Loucy (cell line): ENCODE measurements at regions not wholly inside any gene's neighbourhood (a gene's known extent, or its start where the extent isn't known, plus 50 kb on each side); places are given as distances from the start of the nearest gene placed in this dataset.

Experiments
- H2AFZ ChIP-seq: fragments of 200-600 bp; sonication (generic); 2 replicates; pipeline ENCODE4 v1.6.0; 2016; ENCODE audit warnings: antibody characterized with exemption, mild to moderate bottlenecking, low read length, moderate library complexity
- H3F3A ChIP-seq: fragments of 200-600 bp; 2 replicates; pipeline ENCODE4 v1.6.0; 2016; ENCODE audit warnings: antibody characterized with exemption, low read depth, mild to moderate bottlenecking
- H3K27me3 ChIP-seq: fragments of 200-600 bp; sonication (generic); 2 replicates; pipeline ENCODE4 v1.6.1; 2014; ENCODE audit warnings: low read length, mild to moderate bottlenecking; ENCODE audit not compliant: insufficient read depth, poor library complexity, severe bottlenecking
- H3K36me3 ChIP-seq: fragments of 200-600 bp; sonication (generic); 2 replicates; pipeline ENCODE4 v1.6.1; 2016; ENCODE audit warnings: low read length; ENCODE audit not compliant: insufficient read depth
- H3K4me1 ChIP-seq: fragments of 200-600 bp; sonication (generic); 2 replicates; pipeline ENCODE4 v1.5.1; 2014; ENCODE audit warnings: low read length, mild to moderate bottlenecking; ENCODE audit not compliant: insufficient read depth, poor library complexity, severe bottlenecking
- H3K4me2 ChIP-seq: fragments of 200-600 bp; sonication (generic); 2 replicates; pipeline ENCODE4 v1.6.0; 2014; ENCODE audit warnings: antibody characterized with exemption, low read length, low read depth, mild to moderate bottlenecking; ENCODE audit not compliant: poor library complexity, severe bottlenecking
- H3K4me3 ChIP-seq: fragments of 200-600 bp; sonication (generic); 2 replicates; pipeline ENCODE4 v1.5.1; 2014; ENCODE audit warnings: low read length, mild to moderate bottlenecking, mixed read lengths; ENCODE audit not compliant: poor library complexity, severe bottlenecking
- H3K79me2 ChIP-seq: fragments of 200-600 bp; sonication (generic); 2 replicates; pipeline ENCODE4 v1.6.1; 2014; ENCODE audit warnings: low read length; ENCODE audit not compliant: insufficient read depth
- H3K9ac ChIP-seq: fragments of 200-600 bp; sonication (generic); 2 replicates; pipeline ENCODE4 v1.6.0; 2014; ENCODE audit warnings: mild to moderate bottlenecking, low read depth, low read length, moderate library complexity; ENCODE audit not compliant: poor library complexity, severe bottlenecking
- H3K9me2 ChIP-seq: fragments of 200-600 bp; sonication (generic); replicated peaks from 2 replicates; pipeline ENCODE4 v1.6.1; 2016; ENCODE audit warnings: low read depth, low read length, mixed read lengths
- H3K9me3 ChIP-seq: fragments of 200-600 bp; sonication (generic); 2 replicates; pipeline ENCODE4 v1.6.1; 2014; ENCODE audit warnings: mild to moderate bottlenecking, antibody characterized with exemption, low read length, low read depth; ENCODE audit not compliant: insufficient read depth
- H4K20me1 ChIP-seq: fragments of 200-600 bp; sonication (generic); 2 replicates; pipeline ENCODE4 v1.6.0; 2014; ENCODE audit warnings: antibody characterized with exemption, low read length, mild to moderate bottlenecking; ENCODE audit not compliant: insufficient read depth, poor library complexity, severe bottlenecking
- EZH2phosphoT487 ChIP-seq: fragments of 200-600 bp; IDR thresholded peaks from 2 replicates; pipeline ENCODE4 v1.6.1; 2018; ENCODE audit warnings: antibody characterized with exemption, mild to moderate bottlenecking, moderate library complexity, borderline replicate concordance
- TF ChIP-seq, protein P1 (sequence below): fragments of 200-600 bp; sonication (generic); conservative IDR thresholded peaks from 2 replicates; pipeline ENCODE4 v1.5.1; 2014; ENCODE audit warnings: mild to moderate bottlenecking, antibody characterized with exemption, low read length

DNA sequence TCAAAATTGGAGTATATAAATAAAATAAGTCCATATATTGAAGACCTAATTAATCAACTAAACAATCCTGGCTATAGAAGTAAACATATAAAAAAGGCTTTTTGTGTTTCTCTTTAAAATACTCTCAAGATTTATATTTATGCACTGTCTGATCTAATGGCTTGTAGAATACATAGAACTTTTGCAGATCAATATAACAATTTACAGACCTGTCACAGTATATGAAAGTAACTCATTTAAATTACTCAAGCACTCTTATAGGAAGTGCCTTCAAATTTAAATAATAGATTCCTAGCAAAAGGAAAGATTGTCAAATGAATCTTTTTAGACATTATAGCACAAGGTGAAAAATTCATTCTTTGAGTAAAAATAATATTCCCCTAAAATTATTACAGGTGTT lies 615.8 kb upstream of the RGS18 start:
- no peaks in the 10 kb centered on the region for H3K79me2 ChIP-seq
- no peaks in the 10 kb centered on the region for H3K4me1 ChIP-seq
- H3K27me3 ChIP-seq, result no peaks in the 10 kb centered on the region
- H3K9me3 ChIP-seq, result no peaks in the 10 kb centered on the region
- H3K9me2 ChIP-seq, result no peaks in the 10 kb centered on the region
- no peaks in the 10 kb centered on the region for H3K36me3 ChIP-seq
- no peak overlapping the region for H2AFZ ChIP-seq
- H3K9ac ChIP-seq, result no peak overlapping the region
- no peaks in the 10 kb centered on the region for H3F3A ChIP-seq
- H3K4me3 ChIP-seq, result no peak overlapping the region
- H3K4me2 ChIP-seq, result no peak overlapping the region
- H4K20me1 ChIP-seq, result no peaks in the 10 kb centered on the region
- no peak for TF ChIP-seq EZH2phosphoT487
- TF ChIP-seq, protein P1, sequence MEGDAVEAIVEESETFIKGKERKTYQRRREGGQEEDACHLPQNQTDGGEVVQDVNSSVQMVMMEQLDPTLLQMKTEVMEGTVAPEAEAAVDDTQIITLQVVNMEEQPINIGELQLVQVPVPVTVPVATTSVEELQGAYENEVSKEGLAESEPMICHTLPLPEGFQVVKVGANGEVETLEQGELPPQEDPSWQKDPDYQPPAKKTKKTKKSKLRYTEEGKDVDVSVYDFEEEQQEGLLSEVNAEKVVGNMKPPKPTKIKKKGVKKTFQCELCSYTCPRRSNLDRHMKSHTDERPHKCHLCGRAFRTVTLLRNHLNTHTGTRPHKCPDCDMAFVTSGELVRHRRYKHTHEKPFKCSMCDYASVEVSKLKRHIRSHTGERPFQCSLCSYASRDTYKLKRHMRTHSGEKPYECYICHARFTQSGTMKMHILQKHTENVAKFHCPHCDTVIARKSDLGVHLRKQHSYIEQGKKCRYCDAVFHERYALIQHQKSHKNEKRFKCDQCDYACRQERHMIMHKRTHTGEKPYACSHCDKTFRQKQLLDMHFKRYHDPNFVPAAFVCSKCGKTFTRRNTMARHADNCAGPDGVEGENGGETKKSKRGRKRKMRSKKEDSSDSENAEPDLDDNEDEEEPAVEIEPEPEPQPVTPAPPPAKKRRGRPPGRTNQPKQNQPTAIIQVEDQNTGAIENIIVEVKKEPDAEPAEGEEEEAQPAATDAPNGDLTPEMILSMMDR, result no peak

DNA sequence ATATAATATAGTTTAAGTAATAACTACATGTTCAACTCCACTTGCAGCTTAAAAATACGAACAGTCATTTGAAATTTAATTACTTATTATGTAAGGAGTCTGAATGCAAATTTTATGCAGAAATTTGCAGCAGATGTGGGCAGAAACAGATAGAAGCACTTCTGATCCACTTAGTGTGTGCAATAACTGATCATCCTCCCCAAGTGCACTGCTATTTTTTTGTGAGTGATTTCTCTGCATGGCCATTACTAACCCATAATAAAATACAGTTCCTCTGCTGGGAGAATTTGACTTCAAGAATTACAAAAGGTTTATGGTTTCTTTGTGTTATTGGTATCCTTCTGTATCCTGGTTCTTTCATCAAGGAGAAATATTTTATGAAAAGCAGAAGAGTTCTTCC lies 611.5 kb upstream of the RGS18 start:
- TF ChIP-seq EZH2phosphoT487, result no peak
- TF ChIP-seq, protein P1, result no peak
- Histone ChIP-seq H3K4me2 (no peak overlapping the region), H3K4me3 (no peak overlapping the region), H3K9ac (no peak overlapping the region), H3K36me3 (no peaks in the 10 kb centered on the region), H3K9me3 (no peaks in the 10 kb centered on the region), H3K27me3 (no peaks in the 10 kb centered on the region), H4K20me1 (no peaks in the 10 kb centered on the region), H3F3A (no peaks in the 10 kb centered on the region), H3K4me1 (no peaks in the 10 kb centered on the region), H2AFZ (no peak overlapping the region; the same call in 1 of the 2 replicates), H3K9me2 (no peaks in the 10 kb centered on the region), H3K79me2 (no peaks in the 10 kb centered on the region)

DNA sequence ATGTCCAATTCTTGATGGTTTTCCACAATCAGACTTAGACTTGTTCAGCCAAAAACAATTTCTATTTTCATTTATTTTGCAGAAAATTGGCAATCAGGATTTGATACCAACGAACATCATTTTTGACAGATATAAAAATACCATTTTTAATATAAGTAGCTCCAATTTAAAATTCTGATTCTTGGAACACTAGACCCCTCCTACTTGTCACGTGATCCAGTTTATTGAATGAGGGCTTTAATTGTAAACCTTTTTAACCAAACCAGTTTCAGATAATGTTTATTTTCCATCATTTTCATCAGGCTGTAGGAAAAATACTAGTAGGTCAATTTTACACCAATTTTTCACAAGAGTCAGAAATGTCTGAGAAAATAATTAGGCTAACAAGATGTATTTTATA lies 607.2 kb upstream of the RGS18 start:
- no peaks in the 10 kb centered on the region for H3K27me3 ChIP-seq
- no peaks in the 10 kb centered on the region for H3K9me3 ChIP-seq
- H3K36me3 ChIP-seq, result no peaks in the 10 kb centered on the region
- H3K9ac ChIP-seq, result no peak overlapping the region
- no peaks in the 10 kb centered on the region for H3K79me2 ChIP-seq
- H3K9me2 ChIP-seq, result no peaks in the 10 kb centered on the region
- no peak overlapping the region for H2AFZ ChIP-seq
- H3F3A ChIP-seq, result no peaks in the 10 kb centered on the region
- H3K4me1 ChIP-seq, result no peaks in the 10 kb centered on the region
- no peak for TF ChIP-seq EZH2phosphoT487
- TF ChIP-seq, protein P1, result no peak
- no peak overlapping the region for H3K4me3 ChIP-seq
- no peak overlapping the region for H3K4me2 ChIP-seq
- no peaks in the 10 kb centered on the region for H4K20me1 ChIP-seq
